ENCODE measurements at regions not wholly inside any gene's neighbourhood (a gene's known extent, or its start where the extent isn't known, plus 50 kb on each side); places are given as distances from the start of the nearest gene placed in this dataset.
"Not testable (repeated sequence)": the region's sequence is repeated elsewhere in the genome, so short reads cannot be mapped to it uniquely, and the experiment has no call there.

DNA sequence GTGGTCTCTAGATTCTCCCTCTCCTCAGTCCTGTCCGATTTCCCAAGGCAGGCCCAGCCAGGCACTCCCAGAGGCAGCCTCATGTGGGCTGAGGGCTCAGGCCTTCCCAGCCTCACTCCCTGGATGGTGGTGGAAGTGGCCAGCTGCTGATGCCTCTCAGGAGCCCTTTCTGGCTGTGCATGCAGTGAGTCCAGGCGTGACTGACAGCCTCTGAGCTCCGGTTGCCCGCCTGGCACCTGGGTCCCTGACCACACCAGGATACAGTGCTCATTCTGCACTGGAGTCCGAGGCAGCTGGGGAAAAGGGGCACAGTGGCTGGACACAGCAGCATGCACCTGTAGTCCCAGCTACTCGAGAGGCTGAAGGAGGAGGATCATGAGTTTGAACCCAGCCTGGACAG is 132.6 kb downstream of the CUL2 start:
- in situ Hi-C loops (cut with MboI; ENCODE audit: low pct_unique_long_range_greater_than_20kb in 2 of 9, low sequenced_read_pairs in 9 of 9, unreplicated experiment in 9 of 9), result loop anchor here in 1 of 9 experiments (25.0 kb wide), 1 partner anchor 245 kb away; no protein-coding TSS in a partner anchor
- 43 to 94% methylated on average over 1 to 2 of the region's 6 CpGs; no CpG with 5 or more reads in 8 of the 10 experiments for WGBS, 10 experiments
- no peak for ATAC-seq (replicated peaks in 6 of 8)

DNA sequence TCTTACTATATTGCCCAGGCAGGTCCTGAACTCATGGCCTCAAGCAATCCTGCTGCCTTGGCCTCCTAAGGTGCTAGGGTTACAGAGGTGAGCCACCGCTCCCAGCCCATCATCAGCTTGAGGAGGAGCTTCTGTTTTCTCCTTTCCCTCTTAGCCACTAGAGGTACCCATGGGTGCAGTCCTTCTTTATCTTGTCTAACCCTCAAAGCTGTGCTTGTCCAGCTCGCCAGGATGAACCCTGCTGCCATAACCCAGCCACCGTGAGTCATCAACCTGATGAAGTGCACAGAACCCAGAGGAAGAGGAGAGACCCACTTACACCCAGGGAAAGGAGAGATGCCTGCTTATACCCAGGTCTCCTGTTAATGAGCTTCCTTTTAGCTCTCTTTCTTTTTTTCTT is 133.4 kb downstream of the CUL2 start:
- H3K4me1 ChIP-seq (replicated peaks in 1 of 2), result peaks cover 3 to 5% of the 10 kb centered on the region in 2 donors
- H3K27ac ChIP-seq, result no peak overlapping the region
- in situ Hi-C loops (cut with MboI; ENCODE audit: low pct_unique_long_range_greater_than_20kb in 2 of 9, low sequenced_read_pairs in 9 of 9, unreplicated experiment in 9 of 9), result loop anchor here in 1 of 9 experiments (25.0 kb wide), 1 partner anchor 244 kb away; no protein-coding TSS in a partner anchor
- 40 to 100% (median 90%) methylated on average over 1 to 3 of the region's 3 CpGs; no CpG with 5 or more reads in 2 of the 10 experiments for WGBS, 10 experiments
- no peak for ATAC-seq (replicated peaks in 6 of 8)
- H3K4me3 ChIP-seq, result no peak overlapping the region

More for the DNA sequence above, 132.6 kb downstream of the CUL2 start:
- H3K27ac ChIP-seq, result no peak overlapping the region
- no peak overlapping the region for H3K4me3 ChIP-seq
- H3K4me1 ChIP-seq (replicated peaks in 1 of 2), result peaks cover 3 to 5% of the 10 kb centered on the region in 2 donors

DNA sequence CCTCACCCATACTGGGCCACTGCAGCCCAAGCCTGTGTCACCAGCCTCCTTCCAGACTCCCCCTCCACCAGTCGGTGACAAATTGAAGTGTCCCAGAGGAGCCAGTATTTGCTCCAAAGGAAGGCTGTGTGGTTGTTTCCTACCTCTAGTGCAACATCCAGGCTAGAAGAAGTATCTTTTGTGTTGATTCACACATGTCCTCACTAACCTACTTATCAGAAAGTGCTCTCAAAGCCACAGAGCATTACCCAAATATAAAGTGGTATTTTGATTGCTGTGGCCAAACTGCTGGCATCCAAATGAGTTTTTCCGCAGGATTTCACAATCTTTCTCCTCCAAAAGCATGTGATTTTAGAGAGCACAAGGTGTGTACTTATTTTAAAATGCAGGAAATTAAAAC is 134.8 kb downstream of the CUL2 start:
- in situ Hi-C loops (cut with MboI; ENCODE audit: low pct_unique_long_range_greater_than_20kb in 2 of 9, low sequenced_read_pairs in 9 of 9, unreplicated experiment in 9 of 9), result loop anchor here in 1 of 9 experiments (25.0 kb wide), 1 partner anchor 243 kb away; no protein-coding TSS in a partner anchor

DNA sequence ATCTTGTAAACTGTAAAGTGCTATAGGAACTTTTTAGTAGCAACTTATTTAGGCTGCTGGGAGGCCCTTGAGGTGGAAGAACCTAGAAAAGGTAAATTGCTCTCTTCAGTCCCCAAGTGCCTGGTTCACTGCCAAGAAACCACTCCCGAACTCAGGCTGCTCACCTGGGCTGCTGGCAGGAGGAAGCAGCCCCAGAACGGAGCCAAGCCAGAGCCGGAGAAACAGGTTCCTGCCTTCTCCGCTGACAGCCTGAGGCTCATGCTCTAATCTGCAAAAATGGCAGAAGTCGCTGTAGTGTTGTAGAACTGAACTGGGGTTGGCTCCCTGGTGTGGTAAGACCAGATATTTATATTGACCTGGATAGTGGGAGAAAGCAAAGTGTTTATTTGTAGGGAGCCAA is 136.0 kb downstream of the CUL2 start:
- no peak for ATAC-seq (replicated peaks in 6 of 8)
- no peak overlapping the region for H3K4me3 ChIP-seq
- WGBS, 10 experiments, result 67 to 100% (median 73%) methylated on average over 1 to 5 of the region's 5 CpGs; no CpG with 5 or more reads in 5 of the 10 experiments
- H3K4me1 ChIP-seq (replicated peaks in 1 of 2), result peaks cover under 1 to 3% of the 10 kb centered on the region in 2 donors
- no peak overlapping the region for H3K27ac ChIP-seq
- in situ Hi-C loops (cut with MboI; ENCODE audit: low pct_unique_long_range_greater_than_20kb in 2 of 9, low sequenced_read_pairs in 9 of 9, unreplicated experiment in 9 of 9), result loop anchor here in 1 of 9 experiments (25.0 kb wide), 1 partner anchor 242 kb away; no protein-coding TSS in a partner anchor

More for the DNA sequence above, 134.8 kb downstream of the CUL2 start:
- ATAC-seq (replicated peaks in 6 of 8), result peak in 2 of 8 experiments; percentile 9
- Histone ChIP-seq H3K27ac (no peak overlapping the region), H3K4me1 (replicated peaks in 1 of 2) (peaks cover 3 to 5% of the 10 kb centered on the region in 2 donors), H3K4me3 (no peak overlapping the region)
- 0 to 100% (median 80%) methylated on average over 1 to 2 of the region's 2 CpGs; no CpG with 5 or more reads in 3 of the 10 experiments for WGBS, 10 experiments

DNA sequence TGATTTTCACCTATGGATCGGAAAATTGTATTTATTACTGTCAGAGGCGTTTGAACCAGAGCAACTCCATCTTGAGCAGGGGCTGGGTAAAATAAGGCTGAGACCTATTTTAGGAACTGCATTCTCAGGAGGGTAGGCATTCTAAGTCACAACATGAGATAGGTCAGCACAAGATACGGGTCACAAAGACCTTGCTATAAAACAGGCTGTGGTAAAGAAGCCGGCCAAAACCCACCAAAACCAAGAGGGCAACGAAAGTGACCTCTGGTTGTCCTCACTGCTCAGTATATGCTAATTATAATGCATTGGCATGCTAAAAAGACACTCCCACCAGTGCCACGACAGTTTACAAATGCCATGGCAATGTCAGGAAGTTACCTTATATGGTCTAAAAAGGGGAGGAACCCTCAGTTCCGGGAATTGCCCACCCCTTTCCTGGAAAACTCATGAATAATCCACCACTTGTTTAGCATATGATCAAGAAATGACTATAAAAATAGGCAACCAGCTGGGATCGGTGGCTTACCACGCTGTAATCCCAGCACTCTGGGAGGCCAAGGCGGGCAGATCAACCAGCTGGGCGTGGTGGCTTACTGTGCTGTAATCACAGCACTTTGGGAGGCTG is 136.3 kb upstream of the PARD3 start:
- not testable (repeated sequence) for H3K4me3 ChIP-seq; H3K27ac ChIP-seq; H3K4me1 ChIP-seq (replicated peaks in 1 of 2)
- in situ Hi-C loops (cut with MboI; ENCODE audit: low pct_unique_long_range_greater_than_20kb in 2 of 9, low sequenced_read_pairs in 9 of 9, unreplicated experiment in 9 of 9), result loop anchor here in 1 of 9 experiments (25.0 kb wide), 1 partner anchor 239 kb away; no protein-coding TSS in a partner anchor
- 36 to 100% (median 70%) methylated on average over 1 to 6 of the region's 11 CpGs for WGBS, 10 experiments
- peak; percentile 59 to 97 (median 82) for ATAC-seq (replicated peaks in 6 of 8)

DNA sequence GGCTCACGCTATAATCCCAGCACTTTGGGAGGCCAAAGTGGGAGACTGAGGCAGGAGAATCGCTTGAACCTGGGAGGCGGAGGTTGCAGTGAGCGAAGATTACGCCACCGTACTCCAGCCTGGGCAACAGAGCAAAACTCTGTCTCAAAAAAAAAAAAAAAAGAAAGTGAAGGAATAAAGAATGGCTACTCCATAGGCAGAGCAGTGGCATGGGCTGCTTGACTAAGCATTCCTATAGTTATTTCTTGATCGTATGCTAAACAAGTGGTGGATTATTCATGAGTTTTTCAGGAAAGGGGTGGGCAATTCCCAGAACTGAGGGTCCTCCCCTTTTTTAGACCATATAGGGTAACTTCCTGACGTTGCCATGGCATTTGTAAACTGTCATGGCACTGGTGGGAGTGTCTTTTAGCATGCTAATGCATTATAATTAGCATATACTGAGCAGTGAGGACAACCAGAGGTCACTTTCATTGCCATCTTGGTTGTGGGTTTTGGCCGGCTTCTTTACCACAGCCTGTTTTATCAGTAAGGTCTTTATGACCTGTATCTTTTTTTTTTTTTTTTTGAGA is 130.9 kb upstream of the PARD3 start:
- in situ Hi-C loops (cut with MboI; ENCODE audit: low pct_unique_long_range_greater_than_20kb in 2 of 9, low sequenced_read_pairs in 9 of 9, unreplicated experiment in 9 of 9), result loop anchor here in 1 of 9 experiments (25.0 kb wide), 1 partner anchor 284 kb away; no protein-coding TSS in a partner anchor
- peak in 6 of 8 experiments; percentile 16 to 68 (median 40) for ATAC-seq (replicated peaks in 6 of 8)
- not testable (repeated sequence) for H3K4me3 ChIP-seq, H3K27ac ChIP-seq
- H3K4me1 ChIP-seq (replicated peaks in 1 of 2), result peaks cover 9 to 11% of the 10 kb centered on the region in 2 donors
- 58 to 91% (median 81%) methylated on average over 2 to 8 of the region's 9 CpGs for WGBS, 10 experiments

DNA sequence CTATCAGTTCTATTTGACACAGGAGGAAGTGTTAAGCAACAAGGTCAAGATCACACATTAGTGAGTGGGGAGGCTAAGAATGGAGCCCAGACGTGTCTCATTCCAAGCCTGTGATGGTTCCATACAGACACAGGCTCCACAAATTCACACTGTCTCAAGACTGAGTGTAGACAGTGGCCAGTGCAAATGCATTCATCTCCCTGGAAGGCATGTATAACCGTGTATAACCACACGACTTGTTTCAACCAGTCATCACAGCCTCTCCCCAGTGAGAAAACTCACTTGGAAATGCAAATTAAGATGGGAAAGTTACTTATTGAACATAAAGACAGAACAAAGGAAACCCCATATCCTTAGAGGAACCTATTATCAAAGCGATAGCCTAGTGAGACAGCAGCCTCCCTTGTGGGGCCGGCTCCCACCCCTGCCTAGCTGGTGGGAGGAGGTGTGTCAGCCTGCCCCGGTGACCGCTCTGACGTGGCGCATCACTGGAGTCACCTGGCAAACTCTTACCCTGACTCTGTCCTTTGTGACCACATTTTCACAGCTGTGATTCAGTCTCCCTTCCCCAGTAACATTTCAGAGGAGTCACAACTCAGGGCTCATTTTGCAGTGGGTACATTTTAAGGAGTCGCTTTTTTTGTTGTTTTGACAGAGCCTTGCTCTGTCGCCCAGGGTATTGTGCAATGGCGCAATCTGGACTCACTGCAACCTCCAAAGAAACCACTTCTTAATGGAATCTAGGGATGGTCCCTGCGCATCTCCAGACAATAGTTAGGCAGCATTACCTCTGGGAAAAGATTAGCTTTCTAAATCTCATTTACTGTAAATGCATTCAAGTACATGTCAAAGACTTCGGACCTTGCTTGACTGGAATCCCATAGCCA is 126.6 kb upstream of the PARD3 start:
- no peak overlapping the region for H3K27ac ChIP-seq
- WGBS, 10 experiments, result 45 to 97% (median 63%) methylated on average over 2 to 13 of the region's 14 CpGs; no CpG with 5 or more reads in 1 of the 10 experiments
- in situ Hi-C loops (cut with MboI; ENCODE audit: low pct_unique_long_range_greater_than_20kb in 2 of 9, low sequenced_read_pairs in 9 of 9, unreplicated experiment in 9 of 9), result loop anchor here in 1 of 9 experiments (25.0 kb wide), 1 partner anchor 279 kb away; no protein-coding TSS in a partner anchor
- peaks cover 12 to 16% of the 10 kb centered on the region in 2 donors for H3K4me1 ChIP-seq (replicated peaks in 1 of 2)
- peak; percentile 69 to 89 (median 84) for ATAC-seq (replicated peaks in 6 of 8)
- H3K4me3 ChIP-seq, result no peak overlapping the region

DNA sequence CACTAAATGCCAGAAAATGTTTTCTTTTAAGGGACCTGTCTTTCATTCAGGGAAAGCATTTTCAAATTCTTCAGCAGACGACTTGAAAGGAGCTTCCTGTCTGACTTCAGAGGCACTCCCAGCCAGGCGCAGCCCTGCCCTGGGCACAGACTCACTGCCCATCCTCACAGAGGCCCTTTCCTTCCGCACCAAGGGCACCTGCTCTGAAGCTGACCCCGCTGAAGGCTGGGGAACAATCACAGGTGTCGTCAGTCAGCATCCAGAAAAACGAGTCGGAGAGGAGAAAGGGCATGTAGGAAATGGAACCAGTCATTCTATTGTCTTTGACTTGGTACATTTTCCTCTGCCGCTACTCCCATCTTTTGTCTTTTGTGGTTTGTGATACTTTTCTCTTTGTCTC is 125.3 kb upstream of the PARD3 start:
- Histone ChIP-seq H3K27ac (no peak overlapping the region), H3K4me1 (replicated peaks in 1 of 2) (peaks cover 12 to 16% of the 10 kb centered on the region in 2 donors), H3K4me3 (no peak overlapping the region)
- no peak for ATAC-seq (replicated peaks in 6 of 8)
- in situ Hi-C loops (cut with MboI; ENCODE audit: low pct_unique_long_range_greater_than_20kb in 2 of 9, low sequenced_read_pairs in 9 of 9, unreplicated experiment in 9 of 9), result loop anchor here in 1 of 9 experiments (25.0 kb wide), 1 partner anchor 278 kb away; no protein-coding TSS in a partner anchor
- WGBS, 10 experiments, result 63 to 100% (median 80%) methylated on average over 1 to 6 of the region's 8 CpGs; no CpG with 5 or more reads in 2 of the 10 experiments

DNA sequence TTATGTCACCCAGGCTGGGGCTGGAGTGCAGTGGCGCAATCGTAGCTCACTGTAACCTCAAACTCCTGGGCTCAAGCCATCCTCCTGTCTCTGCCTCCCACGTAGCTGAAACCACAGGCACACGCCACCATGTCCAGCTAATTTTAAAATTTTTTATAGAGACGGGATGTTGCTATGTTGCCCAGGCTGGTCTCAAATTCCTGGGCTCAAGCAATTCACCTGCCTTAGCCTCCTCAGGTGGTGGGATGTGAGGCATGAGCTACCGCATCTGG is 123.2 kb upstream of the PARD3 start:
- no peak for ATAC-seq (replicated peaks in 6 of 8)
- H3K4me1 ChIP-seq (replicated peaks in 1 of 2), result peaks cover 12 to 16% of the 10 kb centered on the region in 2 donors
- no peak overlapping the region for H3K4me3 ChIP-seq
- in situ Hi-C loops (cut with MboI; ENCODE audit: low pct_unique_long_range_greater_than_20kb in 2 of 9, low sequenced_read_pairs in 9 of 9, unreplicated experiment in 9 of 9), result loop anchor here in 1 of 9 experiments (25.0 kb wide), 1 partner anchor 276 kb away; no protein-coding TSS in a partner anchor
- 40 to 100% (median 91%) methylated on average over 1 to 6 of the region's 6 CpGs; no CpG with 5 or more reads in 1 of the 10 experiments for WGBS, 10 experiments
- no peak overlapping the region for H3K27ac ChIP-seq

DNA sequence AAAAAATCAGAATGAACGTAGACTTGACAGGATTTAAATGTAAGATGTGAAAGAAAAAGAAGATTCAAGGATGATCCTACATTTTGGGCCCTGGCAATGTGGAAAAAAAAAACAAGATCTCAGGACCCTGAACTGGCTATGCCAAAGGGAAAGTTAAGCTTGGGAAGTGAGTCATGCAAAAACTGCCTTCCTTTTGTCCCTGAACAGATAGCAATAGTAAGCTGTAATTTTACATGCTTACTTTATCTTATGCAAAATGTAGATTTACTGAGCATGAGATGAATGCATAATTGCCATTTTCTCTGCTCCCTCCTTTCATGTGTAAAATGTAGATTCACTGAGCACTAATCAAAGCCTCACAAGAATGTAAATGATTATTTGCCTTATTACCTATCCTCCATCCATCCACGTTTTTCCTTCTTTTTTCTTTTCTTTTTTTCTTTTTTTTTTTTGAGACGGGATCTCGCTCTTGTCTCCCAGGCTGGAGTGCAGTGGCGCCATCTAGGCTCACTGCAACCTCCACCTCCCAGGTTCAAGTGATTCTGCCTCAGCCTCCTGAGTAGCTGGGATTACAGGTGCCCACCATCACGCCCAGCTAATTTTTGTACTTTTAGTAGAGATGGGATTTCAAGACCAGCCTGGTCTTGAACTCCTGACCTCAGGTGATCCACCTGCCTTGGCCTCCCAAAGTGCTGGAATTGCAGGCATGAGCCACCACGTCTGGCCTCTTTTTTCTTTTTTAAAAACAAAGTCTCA is 122.7 kb upstream of the PARD3 start:
- in situ Hi-C loops (cut with MboI; ENCODE audit: low pct_unique_long_range_greater_than_20kb in 2 of 9, low sequenced_read_pairs in 9 of 9, unreplicated experiment in 9 of 9), result loop anchor here in 1 of 9 experiments (25.0 kb wide), 1 partner anchor 276 kb away; no protein-coding TSS in a partner anchor
- peak in 6 of 8 experiments; percentile 31 to 86 (median 63) for ATAC-seq (replicated peaks in 6 of 8)

DNA sequence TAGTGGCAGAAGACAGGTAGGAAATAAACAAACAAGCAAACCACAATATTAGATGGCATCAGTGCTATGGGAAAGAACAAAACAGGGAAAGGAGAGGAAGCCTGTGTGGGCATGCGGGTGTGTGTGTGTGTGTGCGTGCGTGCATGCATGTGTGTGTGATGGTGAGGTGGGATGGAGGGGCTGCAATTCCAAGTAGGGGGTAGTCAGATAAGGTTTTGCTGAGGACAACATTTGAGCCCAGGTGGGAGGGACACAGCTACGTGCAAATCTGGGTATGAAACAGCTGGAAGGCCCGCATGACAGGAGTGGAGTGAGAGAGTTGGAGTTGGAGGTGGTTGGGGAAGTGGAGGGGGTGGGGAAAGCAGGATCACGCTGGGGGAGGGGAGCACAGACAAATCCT is 121.0 kb upstream of the PARD3 start:
- 60 to 95% (median 93%) methylated on average over 1 to 3 of the region's 6 CpGs; no CpG with 5 or more reads in 3 of the 10 experiments for WGBS, 10 experiments
- Histone ChIP-seq H3K4me3 (no peak overlapping the region), H3K4me1 (replicated peaks in 1 of 2) (peaks cover 3 to 5% of the 10 kb centered on the region in 2 donors), H3K27ac (no peak overlapping the region)
- no peak for ATAC-seq (replicated peaks in 6 of 8)
- in situ Hi-C loops (cut with MboI; ENCODE audit: low pct_unique_long_range_greater_than_20kb in 2 of 9, low sequenced_read_pairs in 9 of 9, unreplicated experiment in 9 of 9), result loop anchor here in 1 of 9 experiments (25.0 kb wide), 1 partner anchor 274 kb away; no protein-coding TSS in a partner anchor

More for the DNA sequence above, 122.7 kb upstream of the PARD3 start:
- 16 to 100% (median 56%) methylated on average over 1 to 7 of the region's 7 CpGs for WGBS, 10 experiments
- H3K27ac ChIP-seq, H3K4me3 ChIP-seq: not testable (repeated sequence)
- peaks cover 12 to 16% of the 10 kb centered on the region in 2 donors for H3K4me1 ChIP-seq (replicated peaks in 1 of 2)

DNA sequence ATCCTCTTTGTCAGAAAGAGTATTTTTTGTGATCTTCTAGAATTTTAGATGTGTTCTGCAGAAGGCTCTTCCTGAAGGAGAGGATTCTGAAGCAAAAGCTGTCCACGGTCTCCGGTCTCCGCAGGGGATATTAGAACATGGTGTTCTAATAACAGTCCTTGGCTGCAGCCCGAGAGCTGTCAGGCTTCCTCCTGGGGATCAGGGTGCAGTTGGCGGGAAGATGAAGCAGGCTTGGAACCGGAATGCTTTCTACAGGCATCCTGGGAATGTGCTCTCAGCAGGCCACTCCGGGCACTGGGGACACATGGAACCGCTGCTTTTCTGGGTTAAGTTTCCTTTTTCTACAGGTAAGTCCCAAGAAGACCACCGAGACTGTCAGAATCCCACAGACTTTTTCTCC is 118.6 kb upstream of the PARD3 start:
- Histone ChIP-seq H3K4me3 (no peak overlapping the region), H3K4me1 (replicated peaks in 1 of 2) (peaks cover 0 to 3% of the 10 kb centered on the region in 2 donors), H3K27ac (no peak overlapping the region)
- in situ Hi-C loops (cut with MboI; ENCODE audit: low pct_unique_long_range_greater_than_20kb in 2 of 9, low sequenced_read_pairs in 9 of 9, unreplicated experiment in 9 of 9), result loop anchor here in 1 of 9 experiments (25.0 kb wide), 1 partner anchor 271 kb away; no protein-coding TSS in a partner anchor
- no peak for ATAC-seq (replicated peaks in 6 of 8)
- 22 to 91% (median 85%) methylated on average over 1 to 7 of the region's 9 CpGs; no CpG with 5 or more reads in 2 of the 10 experiments for WGBS, 10 experiments
